ENCODE measurements at regions not wholly inside any gene's neighbourhood (a gene's known extent, or its start where the extent isn't known, plus 50 kb on each side); places are given as distances from the start of the nearest gene placed in this dataset.

DNA sequence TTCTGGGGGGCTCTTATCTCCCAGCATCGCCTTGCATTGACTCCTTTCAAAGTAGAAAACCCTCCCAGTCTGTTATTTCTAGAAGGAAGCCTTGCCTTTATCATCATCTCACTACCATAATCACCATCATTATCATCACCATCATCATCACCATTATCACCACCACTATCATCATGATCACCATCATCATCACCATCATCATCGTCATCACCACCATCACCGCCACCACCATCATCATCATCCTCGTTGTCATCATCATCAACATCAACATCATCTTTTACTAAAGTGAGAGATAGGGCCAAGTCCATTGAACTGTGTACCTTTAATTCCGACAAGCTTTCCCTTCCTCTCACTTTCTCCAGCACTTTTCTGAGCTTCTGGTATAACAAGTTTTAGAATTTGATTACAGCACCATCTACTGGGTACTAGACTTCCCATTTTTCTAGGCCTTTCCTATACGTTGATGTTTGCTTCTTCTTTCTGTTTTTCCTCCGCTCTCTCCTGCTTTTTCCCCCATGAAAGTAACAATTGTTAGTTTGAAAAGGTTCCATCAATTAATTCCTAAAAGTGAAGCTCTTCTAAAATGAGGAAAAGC is 226.4 kb downstream of the BUB3 start (continued):
- TF ChIP-seq CREB1 (IDR thresholded peaks at IDR 0.05): peak; percentile 94
- TF ChIP-seq CREB1 (CRISPR knock-in tag; IDR thresholded peaks at IDR 0.05): no peak

DNA sequence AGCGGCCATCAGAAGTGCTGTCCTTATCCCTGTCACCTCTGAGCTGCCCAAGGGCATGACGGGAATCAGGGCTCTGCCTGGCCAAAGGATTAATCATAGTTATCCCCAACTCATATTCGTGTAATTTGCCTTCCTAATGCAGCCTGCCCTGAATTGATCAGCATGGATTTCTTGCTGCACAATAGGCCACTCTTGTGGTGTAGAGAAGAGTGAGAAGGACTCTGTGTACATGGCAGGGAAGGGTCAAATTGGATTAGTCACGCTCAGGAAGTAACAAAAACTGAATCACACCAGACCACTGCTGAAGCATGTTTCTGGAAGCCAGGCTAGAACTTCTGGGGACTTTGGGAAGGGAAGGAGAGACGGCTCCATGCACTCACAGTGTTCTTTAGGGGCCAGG is 227.0 kb downstream of the BUB3 start:
- TF ChIP-seq ZNF720 (CRISPR knock-in tag; IDR thresholded peaks at IDR 0.05): no peak
- TF ChIP-seq, protein P1, sequence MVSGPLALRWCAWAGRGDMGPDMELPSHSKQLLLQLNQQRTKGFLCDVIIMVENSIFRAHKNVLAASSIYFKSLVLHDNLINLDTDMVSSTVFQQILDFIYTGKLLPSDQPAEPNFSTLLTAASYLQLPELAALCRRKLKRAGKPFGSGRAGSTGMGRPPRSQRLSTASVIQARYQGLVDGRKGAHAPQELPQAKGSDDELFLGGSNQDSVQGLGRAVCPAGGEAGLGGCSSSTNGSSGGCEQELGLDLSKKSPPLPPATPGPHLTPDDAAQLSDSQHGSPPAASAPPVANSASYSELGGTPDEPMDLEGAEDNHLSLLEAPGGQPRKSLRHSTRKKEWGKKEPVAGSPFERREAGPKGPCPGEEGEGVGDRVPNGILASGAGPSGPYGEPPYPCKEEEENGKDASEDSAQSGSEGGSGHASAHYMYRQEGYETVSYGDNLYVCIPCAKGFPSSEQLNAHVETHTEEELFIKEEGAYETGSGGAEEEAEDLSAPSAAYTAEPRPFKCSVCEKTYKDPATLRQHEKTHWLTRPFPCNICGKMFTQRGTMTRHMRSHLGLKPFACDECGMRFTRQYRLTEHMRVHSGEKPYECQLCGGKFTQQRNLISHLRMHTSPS (CRISPR knock-in tag; IDR thresholded peaks at IDR 0.05; ENCODE audit: low read depth): no peak
- POLR2A ChIA-PET: no interaction called here
- no peak overlapping the region for H3K9ac ChIP-seq (ENCODE audit: insufficient read depth, low read depth, low read length)
- DNase-seq (ENCODE audit: low spot score) (peak; percentile 3), FAIRE-seq (no peak), ATAC-seq (no peak)
- no peak overlapping the region for H3K27ac ChIP-seq (ENCODE audit: extremely low read length, insufficient read depth, low read length)
- H3K4me2 ChIP-seq (ENCODE audit: low read depth, low read length): no peak overlapping the region
- H3K9me3 ChIP-seq (ENCODE audit: low read length): peaks cover 17% of the 10 kb centered on the region
- intact Hi-C loops (cut with micrococcal nuclease; ENCODE audit: unreplicated experiment) (loop anchor here (2.0 to 5.0 kb wide), 2 partner anchors 248 to 339 kb away; no protein-coding TSS in a partner anchor), in situ Hi-C loops (cut with HindIII; ENCODE audit: extremely low pct_ligation_motif_present, low pct_unique_long_range_greater_than_20kb) (loop anchor here (10.0 kb wide), 1 partner anchor 336 kb away; no protein-coding TSS in a partner anchor)
- H3K27me3 ChIP-seq (ENCODE audit: control insufficient read depth in 1 of 2, insufficient read depth in 2 of 2, low read length in 2 of 2): peaks cover under 1 to 4% of the 10 kb centered on the region in 2 experiments; a peak in 2 of 5 replicates
- H2AFZ ChIP-seq (ENCODE audit: low read length): no peak overlapping the region
- WGBS (ENCODE audit: low lambda C conversion rate): 3% methylated on average over 5 of the region's 5 CpGs
- CTCF ChIA-PET (ENCODE audit: low intra/inter-chr PET ratio, low total read pairs): interaction anchor here (1.7 kb wide), 1 partner anchor 248 kb away, joined by 11 read pairs; no protein-coding TSS in a partner anchor
- peaks cover 17% of the 10 kb centered on the region for H3K4me1 ChIP-seq (ENCODE audit: insufficient read depth, low read length)
- H4K20me1 ChIP-seq (ENCODE audit: insufficient read depth, low read length): no peaks in the 10 kb centered on the region
- H3K36me3 ChIP-seq (replicated peaks in 1 of 2; ENCODE audit: control insufficient read depth in 1 of 2, insufficient read depth in 2 of 2, low read length in 2 of 2): no peaks in the 10 kb centered on the region
- no peak overlapping the region for H3K4me3 ChIP-seq (replicated peaks in 1 of 3; ENCODE audit: insufficient read depth in 1 of 3, low read depth in 2 of 3, low read length in 3 of 3)
- no peaks in the 10 kb centered on the region for H3K79me2 ChIP-seq (ENCODE audit: insufficient read depth, low read length)
- BruUV-seq (replicated peaks): no TSS peak

DNA sequence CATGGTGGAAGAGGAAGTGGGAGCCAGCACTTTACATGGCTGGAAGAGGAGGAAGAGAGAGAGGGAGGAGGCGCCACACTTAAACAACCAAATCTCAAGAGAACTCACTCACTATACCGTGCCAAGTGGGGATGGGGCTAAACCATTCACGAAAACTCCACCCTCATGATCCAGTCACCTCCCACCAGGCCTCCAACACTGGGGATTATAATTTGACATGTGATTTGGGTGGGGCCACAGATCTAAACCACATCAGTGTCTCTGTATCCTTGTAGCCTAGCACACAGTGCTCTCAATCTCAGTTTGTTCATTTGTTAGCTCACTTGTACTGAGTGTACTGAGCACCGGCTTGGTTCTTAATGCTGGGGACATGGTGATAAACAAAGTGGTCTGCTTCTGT is 228.3 kb downstream of the BUB3 start:
- peaks cover 24% of the 10 kb centered on the region for H3K9me3 ChIP-seq (ENCODE audit: low read length)
- no TSS peak for BruUV-seq (replicated peaks)
- 23% methylated on average over 4 of the region's 4 CpGs for WGBS (ENCODE audit: low lambda C conversion rate)
- ChIA-PET CTCF (ENCODE audit: low intra/inter-chr PET ratio, low total read pairs) (no interaction called here), POLR2A (no interaction called here)
- H4K20me1 ChIP-seq (ENCODE audit: insufficient read depth, low read length): no peaks in the 10 kb centered on the region
- H3K4me2 ChIP-seq (ENCODE audit: low read depth, low read length): no peak overlapping the region
- peaks cover 0 to 4% of the 10 kb centered on the region in 2 experiments; a peak in 1 of 5 replicates for H3K27me3 ChIP-seq (ENCODE audit: control insufficient read depth in 1 of 2, insufficient read depth in 2 of 2, low read length in 2 of 2)
- intact Hi-C loops (cut with micrococcal nuclease; ENCODE audit: unreplicated experiment): loop anchor here (5.0 kb wide), 1 partner anchor 340 kb away; no protein-coding TSS in a partner anchor
- in situ Hi-C loops (cut with HindIII; ENCODE audit: extremely low pct_ligation_motif_present, low pct_unique_long_range_greater_than_20kb): loop anchor here (10.0 kb wide), 1 partner anchor 338 kb away; no protein-coding TSS in a partner anchor
- H3K4me1 ChIP-seq (ENCODE audit: insufficient read depth, low read length): peaks cover 13% of the 10 kb centered on the region
- H3K79me2 ChIP-seq (ENCODE audit: insufficient read depth, low read length): no peaks in the 10 kb centered on the region
- ATAC-seq: no peak
- no peaks in the 10 kb centered on the region for H3K36me3 ChIP-seq (replicated peaks in 1 of 2; ENCODE audit: control insufficient read depth in 1 of 2, insufficient read depth in 2 of 2, low read length in 2 of 2)
- no peak overlapping the region for H2AFZ ChIP-seq (ENCODE audit: low read length)
- DNase-seq (ENCODE audit: low spot score): no peak
- H3K9ac ChIP-seq (ENCODE audit: insufficient read depth, low read depth, low read length): no peak overlapping the region
- FAIRE-seq: no peak
- no peak overlapping the region for H3K27ac ChIP-seq (ENCODE audit: extremely low read length, insufficient read depth, low read length)
- H3K4me3 ChIP-seq (replicated peaks in 1 of 3; ENCODE audit: insufficient read depth in 1 of 3, low read depth in 2 of 3, low read length in 3 of 3): no peak overlapping the region
- no peak for TF ChIP-seq SKI (IDR thresholded peaks at IDR 0.05; ENCODE audit: partially characterized antibody)
- no peak for TF ChIP-seq HNRNPK (IDR thresholded peaks at IDR 0.05; ENCODE audit: low read depth, low read length, poor library complexity, severe bottlenecking)
- no peak for TF ChIP-seq RELA (CRISPR knock-in tag; IDR thresholded peaks at IDR 0.05)
- TF ChIP-seq HNF4A (CRISPR knock-in tag; IDR thresholded peaks at IDR 0.05): no peak
- TF ChIP-seq MAFK (conservative IDR thresholded peaks at IDR 0.05 in 1 of 2, IDR thresholded peaks at IDR 0.05 in 1 of 2; ENCODE audit: low read length in 2 of 2): no peak
- TF ChIP-seq, protein P2, sequence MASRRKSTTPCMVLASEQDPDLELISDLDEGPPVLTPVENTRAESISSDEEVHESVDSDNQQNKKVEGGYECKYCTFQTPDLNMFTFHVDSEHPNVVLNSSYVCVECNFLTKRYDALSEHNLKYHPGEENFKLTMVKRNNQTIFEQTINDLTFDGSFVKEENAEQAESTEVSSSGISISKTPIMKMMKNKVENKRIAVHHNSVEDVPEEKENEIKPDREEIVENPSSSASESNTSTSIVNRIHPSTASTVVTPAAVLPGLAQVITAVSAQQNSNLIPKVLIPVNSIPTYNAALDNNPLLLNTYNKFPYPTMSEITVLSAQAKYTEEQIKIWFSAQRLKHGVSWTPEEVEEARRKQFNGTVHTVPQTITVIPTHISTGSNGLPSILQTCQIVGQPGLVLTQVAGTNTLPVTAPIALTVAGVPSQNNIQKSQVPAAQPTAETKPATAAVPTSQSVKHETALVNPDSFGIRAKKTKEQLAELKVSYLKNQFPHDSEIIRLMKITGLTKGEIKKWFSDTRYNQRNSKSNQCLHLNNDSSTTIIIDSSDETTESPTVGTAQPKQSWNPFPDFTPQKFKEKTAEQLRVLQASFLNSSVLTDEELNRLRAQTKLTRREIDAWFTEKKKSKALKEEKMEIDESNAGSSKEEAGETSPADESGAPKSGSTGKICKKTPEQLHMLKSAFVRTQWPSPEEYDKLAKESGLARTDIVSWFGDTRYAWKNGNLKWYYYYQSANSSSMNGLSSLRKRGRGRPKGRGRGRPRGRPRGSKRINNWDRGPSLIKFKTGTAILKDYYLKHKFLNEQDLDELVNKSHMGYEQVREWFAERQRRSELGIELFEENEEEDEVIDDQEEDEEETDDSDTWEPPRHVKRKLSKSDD (CRISPR knock-in tag; IDR thresholded peaks at IDR 0.05; ENCODE audit: low read depth): no peak
- TF ChIP-seq ZNF598 (CRISPR knock-in tag; IDR thresholded peaks at IDR 0.05; ENCODE audit: borderline replicate concordance): no peak

Data from HepG2 (cell line).